ENCODE measurements at regions not wholly inside any gene's neighbourhood (a gene's known extent, or its start where the extent isn't known, plus 50 kb on each side); places are given as distances from the start of the nearest gene placed in this dataset.

GRCh38 chr5:88545338-88545737, 276.7 kb upstream of the TMEM161B start:
- Mint-ChIP-seq H3K4me1 (ENCODE audit: low read depth) (no peaks in the 10 kb centered on the region), H3K4me3 (no peak overlapping the region), H3K9me3 (no peaks in the 10 kb centered on the region), H3K27ac (no peak overlapping the region), H3K36me3 (ENCODE audit: low read depth) (no peaks in the 10 kb centered on the region), H3K27me3 (no peaks in the 10 kb centered on the region)
- intact Hi-C loops (cut with micrococcal nuclease) = no loop called here

DNA sequence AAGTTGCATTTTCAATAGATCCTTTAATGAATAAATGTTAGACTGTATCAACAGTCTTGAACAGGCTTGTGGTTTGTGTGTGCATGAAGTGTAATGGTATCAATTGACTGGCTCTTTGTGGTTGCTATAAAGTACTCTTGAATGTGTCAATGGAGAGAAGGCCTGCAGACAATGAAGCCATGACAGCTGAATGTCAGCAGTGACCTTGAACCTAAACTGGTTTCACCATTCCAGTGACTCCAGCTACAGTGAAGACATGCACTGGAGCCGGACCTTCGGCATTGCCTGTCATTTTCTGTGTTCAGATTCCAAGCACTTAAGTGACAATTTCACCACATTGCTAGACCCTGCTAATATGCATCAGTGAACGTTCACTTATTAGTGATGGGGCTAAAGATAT, 276.0 kb upstream of the TMEM161B start:
- no peaks in the 10 kb centered on the region for H3K9me3 Mint-ChIP-seq
- no peaks in the 10 kb centered on the region for H3K4me1 Mint-ChIP-seq (ENCODE audit: low read depth)
- no peak overlapping the region for H3K4me3 Mint-ChIP-seq

GRCh38 chr5:88544136-88544645, 275.5 kb upstream of the TMEM161B start:
- no peaks in the 10 kb centered on the region for H3K4me1 Mint-ChIP-seq (ENCODE audit: low read depth)
- intact Hi-C loops (cut with micrococcal nuclease) = no loop called here
- no peak overlapping the region for H3K27ac Mint-ChIP-seq
- H3K9me3 Mint-ChIP-seq = no peaks in the 10 kb centered on the region
- no peaks in the 10 kb centered on the region for H3K27me3 Mint-ChIP-seq
- no peaks in the 10 kb centered on the region for H3K36me3 Mint-ChIP-seq (ENCODE audit: low read depth)
- no peak overlapping the region for H3K4me3 Mint-ChIP-seq

More for the DNA sequence above, 276.0 kb upstream of the TMEM161B start:
- intact Hi-C loops (cut with micrococcal nuclease) = no loop called here
- Mint-ChIP-seq H3K36me3 (ENCODE audit: low read depth) (no peaks in the 10 kb centered on the region), H3K27me3 (no peaks in the 10 kb centered on the region), H3K27ac (no peak overlapping the region)

DNA sequence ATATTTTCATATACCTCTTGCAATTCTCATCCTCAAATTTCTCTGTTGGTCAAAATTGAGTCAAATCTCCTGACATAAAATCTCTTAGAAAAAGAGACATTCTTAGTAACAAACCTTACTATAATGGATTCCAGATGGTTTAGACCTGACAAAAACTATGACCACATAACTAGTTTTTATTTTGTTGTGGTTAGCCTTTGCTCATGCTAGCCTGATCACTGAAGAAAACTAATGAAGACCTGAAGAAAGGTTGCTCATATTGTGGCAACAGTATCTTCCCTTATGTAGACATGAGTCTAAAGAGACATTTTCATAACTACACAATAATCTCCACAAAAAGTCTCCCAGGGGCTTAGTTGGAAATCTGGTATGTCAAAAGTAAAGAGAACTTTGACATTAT, 274.1 kb upstream of the TMEM161B start:
- no peaks in the 10 kb centered on the region for H3K4me1 Mint-ChIP-seq (ENCODE audit: low read depth)
- H3K4me3 Mint-ChIP-seq = no peak overlapping the region
- no peak overlapping the region for H3K27ac Mint-ChIP-seq
- no peaks in the 10 kb centered on the region for H3K36me3 Mint-ChIP-seq (ENCODE audit: low read depth)
- H3K9me3 Mint-ChIP-seq = no peaks in the 10 kb centered on the region
- intact Hi-C loops (cut with micrococcal nuclease) = no loop called here
- no peaks in the 10 kb centered on the region for H3K27me3 Mint-ChIP-seq

GRCh38 chr5:88540471-88541115, 271.9 kb upstream of the TMEM161B start:
- H3K4me1 Mint-ChIP-seq (ENCODE audit: low read depth) = no peaks in the 10 kb centered on the region
- no peaks in the 10 kb centered on the region for H3K27me3 Mint-ChIP-seq
- no peak overlapping the region for H3K4me3 Mint-ChIP-seq
- H3K9me3 Mint-ChIP-seq = no peaks in the 10 kb centered on the region
- intact Hi-C loops (cut with micrococcal nuclease) = no loop called here
- H3K36me3 Mint-ChIP-seq (ENCODE audit: low read depth) = no peaks in the 10 kb centered on the region
- no peak overlapping the region for H3K27ac Mint-ChIP-seq

- intact Hi-C loops (cut with micrococcal nuclease) = no loop called here
- H3K9me3 Mint-ChIP-seq = no peaks in the 10 kb centered on the region
- H3K4me3 Mint-ChIP-seq = no peak overlapping the region
- no peaks in the 10 kb centered on the region for H3K27me3 Mint-ChIP-seq
- no peaks in the 10 kb centered on the region for H3K4me1 Mint-ChIP-seq (ENCODE audit: low read depth)
- H3K27ac Mint-ChIP-seq = no peak overlapping the region
- H3K36me3 Mint-ChIP-seq (ENCODE audit: low read depth) = no peaks in the 10 kb centered on the region
Observed at GRCh38 chr5:88539693-88540365, 271.2 kb upstream of the TMEM161B start.

DNA sequence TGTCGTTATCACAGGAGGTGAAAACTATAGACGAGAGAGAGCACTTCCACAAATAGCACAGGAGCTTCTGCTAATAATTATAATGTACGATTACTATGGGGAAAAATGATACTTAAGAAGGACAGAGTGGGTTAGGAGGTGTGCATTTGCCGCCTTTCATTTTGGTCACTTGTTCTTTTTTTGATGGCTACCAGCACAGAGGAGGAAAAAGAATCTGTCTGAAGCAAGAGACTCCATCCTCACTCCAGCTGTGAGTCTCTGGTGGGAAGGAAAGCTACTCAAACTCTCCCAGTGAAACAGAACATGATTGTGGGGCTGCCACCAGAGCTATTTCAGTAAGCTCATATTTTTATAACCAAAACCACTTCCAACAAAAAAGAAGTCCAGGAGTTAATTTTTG, 270.4 kb upstream of the TMEM161B start:
- no peak overlapping the region for H3K27ac Mint-ChIP-seq
- intact Hi-C loops (cut with micrococcal nuclease) = no loop called here

DNA sequence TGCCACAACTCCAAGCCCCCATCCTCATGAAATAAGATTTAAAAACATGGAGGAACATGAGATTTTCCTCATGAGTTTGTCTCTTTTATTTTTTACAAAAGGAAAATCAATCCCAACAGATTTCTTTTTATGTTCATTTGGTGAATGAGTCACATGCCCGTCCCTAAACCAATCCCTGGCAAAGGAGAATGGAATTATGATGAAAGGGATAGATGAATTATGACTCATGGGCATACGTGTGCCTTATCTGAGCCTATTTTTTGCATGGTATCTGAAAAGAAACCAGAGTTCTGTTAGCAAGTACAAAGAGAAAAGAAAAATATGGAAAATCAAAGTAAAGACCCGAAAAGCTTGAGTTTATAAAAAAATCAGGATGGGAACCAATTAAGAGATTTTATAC, 267.5 kb upstream of the TMEM161B start:
- Mint-ChIP-seq H3K27ac (no peak overlapping the region), H3K27me3 (no peaks in the 10 kb centered on the region), H3K4me3 (no peak overlapping the region), H3K9me3 (peaks cover 3% of the 10 kb centered on the region), H3K4me1 (ENCODE audit: low read depth) (no peaks in the 10 kb centered on the region), H3K36me3 (ENCODE audit: low read depth) (no peaks in the 10 kb centered on the region)
- intact Hi-C loops (cut with micrococcal nuclease) = no loop called here

More for the DNA sequence above, 270.4 kb upstream of the TMEM161B start:
- H3K4me3 Mint-ChIP-seq = no peak overlapping the region
- no peaks in the 10 kb centered on the region for H3K36me3 Mint-ChIP-seq (ENCODE audit: low read depth)
- H3K9me3 Mint-ChIP-seq = no peaks in the 10 kb centered on the region
- no peaks in the 10 kb centered on the region for H3K27me3 Mint-ChIP-seq
- no peaks in the 10 kb centered on the region for H3K4me1 Mint-ChIP-seq (ENCODE audit: low read depth)

- no peaks in the 10 kb centered on the region for H3K9me3 Mint-ChIP-seq
- intact Hi-C loops (cut with micrococcal nuclease) = no loop called here
- no peaks in the 10 kb centered on the region for H3K36me3 Mint-ChIP-seq (ENCODE audit: low read depth)
- H3K27me3 Mint-ChIP-seq = no peaks in the 10 kb centered on the region
- H3K27ac Mint-ChIP-seq = no peak overlapping the region
- H3K4me3 Mint-ChIP-seq = no peak overlapping the region
- H3K4me1 Mint-ChIP-seq (ENCODE audit: low read depth) = no peaks in the 10 kb centered on the region
Observed at GRCh38 chr5:88524941-88525340, 256.3 kb upstream of the TMEM161B start.

- intact Hi-C loops (cut with micrococcal nuclease) = no loop called here
- H3K9me3 Mint-ChIP-seq = peaks cover under 1% of the 10 kb centered on the region
- H3K36me3 Mint-ChIP-seq (ENCODE audit: low read depth) = no peaks in the 10 kb centered on the region
- no peaks in the 10 kb centered on the region for H3K27me3 Mint-ChIP-seq
- no peak overlapping the region for H3K4me3 Mint-ChIP-seq
- H3K4me1 Mint-ChIP-seq (ENCODE audit: low read depth) = no peaks in the 10 kb centered on the region
- H3K27ac Mint-ChIP-seq = no peak overlapping the region
Observed at GRCh38 chr5:88519066-88519465, 250.4 kb upstream of the TMEM161B start.

- intact Hi-C loops (cut with micrococcal nuclease) = no loop called here
- Mint-ChIP-seq H3K9me3 (peaks cover 7% of the 10 kb centered on the region), H3K4me1 (ENCODE audit: low read depth) (no peaks in the 10 kb centered on the region), H3K27me3 (no peaks in the 10 kb centered on the region), H3K27ac (no peak overlapping the region), H3K4me3 (no peak overlapping the region), H3K36me3 (ENCODE audit: low read depth) (no peaks in the 10 kb centered on the region)
Observed at GRCh38 chr5:88518131-88519016, 249.7 kb upstream of the TMEM161B start.

DNA sequence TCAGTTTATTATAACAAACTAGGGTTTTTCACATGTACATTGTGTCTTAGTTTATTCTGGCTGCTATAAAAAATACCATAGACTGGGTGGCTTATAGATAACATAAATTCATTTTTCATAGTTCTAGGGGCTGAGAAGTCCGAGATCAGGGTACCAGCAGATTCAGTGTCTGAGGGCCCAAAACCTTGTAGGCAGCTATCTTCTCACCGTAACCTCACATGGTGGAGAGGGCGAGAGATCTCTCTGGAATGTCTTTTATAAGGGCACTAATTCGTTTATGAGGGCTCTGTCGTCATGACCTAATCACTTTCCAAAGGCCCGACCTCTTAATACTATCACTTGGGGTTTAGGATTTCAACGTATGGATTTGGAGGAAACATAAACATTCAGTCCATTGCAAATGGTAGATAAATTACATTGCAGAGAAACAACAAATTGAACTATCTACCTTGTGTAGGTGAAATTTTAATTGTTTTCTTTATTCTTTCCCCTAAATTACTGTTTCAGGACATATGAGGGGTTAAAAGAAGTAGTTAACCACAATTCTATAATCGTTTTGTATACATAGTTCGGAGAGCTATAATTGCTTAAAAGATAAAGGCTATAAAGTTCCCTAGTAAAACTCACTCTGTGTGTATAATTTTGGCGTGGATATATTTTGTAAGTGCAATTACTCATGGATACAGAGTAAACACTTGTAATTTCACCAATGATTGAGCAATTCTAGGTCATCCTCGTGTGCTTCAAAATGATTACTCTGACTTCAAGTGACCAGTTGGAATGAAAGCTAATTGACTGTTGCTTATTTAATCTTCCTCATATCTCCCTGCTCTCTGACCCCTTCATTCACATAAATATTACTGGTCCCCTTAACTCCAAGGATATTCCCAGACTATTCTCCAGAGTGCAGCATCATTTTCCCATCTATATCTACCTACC, 247.5 kb upstream of the TMEM161B start:
- Mint-ChIP-seq H3K9me3 (peaks cover 7% of the 10 kb centered on the region), H3K27ac (no peak overlapping the region), H3K36me3 (ENCODE audit: low read depth) (no peaks in the 10 kb centered on the region), H3K27me3 (no peaks in the 10 kb centered on the region), H3K4me1 (ENCODE audit: low read depth) (no peaks in the 10 kb centered on the region), H3K4me3 (no peak overlapping the region)
- intact Hi-C loops (cut with micrococcal nuclease) = no loop called here

GRCh38 chr5:88515068-88515467, 246.4 kb upstream of the TMEM161B start:
- Mint-ChIP-seq H3K27ac (no peak overlapping the region), H3K9me3 (peaks cover 7% of the 10 kb centered on the region), H3K4me1 (ENCODE audit: low read depth) (no peaks in the 10 kb centered on the region), H3K36me3 (ENCODE audit: low read depth) (no peaks in the 10 kb centered on the region), H3K4me3 (no peak overlapping the region), H3K27me3 (no peaks in the 10 kb centered on the region)
- intact Hi-C loops (cut with micrococcal nuclease) = no loop called here

Measured in dendritic cell treated with granulocyte-macrophage colony-stimulating factor and Interleukin-4, amounts not matched to agents 40 ng/mL and 50 ng/mL, for 4 days (primary cell).